ENCODE measurements at regions not wholly inside any gene's neighbourhood (a gene's known extent, or its start where the extent isn't known, plus 50 kb on each side); places are given as distances from the start of the nearest gene placed in this dataset.

DNA sequence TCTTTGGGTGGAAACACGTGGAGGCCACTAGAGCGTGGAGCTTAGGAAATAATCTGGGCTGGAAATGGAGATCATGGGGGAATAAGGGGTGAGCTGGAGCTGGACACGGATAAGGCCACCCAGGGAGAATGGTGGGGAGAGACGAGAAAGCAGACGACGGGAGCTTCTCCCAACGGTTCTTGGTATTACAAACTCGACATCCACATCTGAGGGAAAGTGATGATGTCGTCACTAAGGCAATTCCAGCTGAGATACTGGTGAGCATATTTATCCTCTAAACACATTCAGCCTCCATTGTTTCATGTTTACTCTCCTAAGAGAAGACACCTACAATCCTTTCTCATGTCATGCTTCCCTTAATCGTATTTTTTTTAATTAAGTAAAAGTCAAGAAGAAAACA lies 50.2 kb upstream of the SNX9 start:
- CTCF ChIA-PET: no interaction called here
- H3K9me2 ChIP-seq (ENCODE audit: insufficient read depth): no peaks in the 10 kb centered on the region
- intact Hi-C loops (cut with micrococcal nuclease; ENCODE audit: unreplicated experiment): no loop called here
- no TSS peak for BruUV-seq (replicated peaks)
- peaks cover 8% of the 10 kb centered on the region; the same call in 1 of the 2 replicates for H3F3A ChIP-seq (ENCODE audit: insufficient read depth, low read depth)
- DNase-seq: no peak
- peaks cover 21% of the 10 kb centered on the region for H3K4me1 ChIP-seq (replicated peaks; ENCODE audit: insufficient read depth)
- H3K9me3 ChIP-seq (ENCODE audit: insufficient read depth, low read depth): no peaks in the 10 kb centered on the region
- H3K79me2 ChIP-seq (ENCODE audit: low read depth): no peaks in the 10 kb centered on the region
- no peaks in the 10 kb centered on the region for H3K27me3 ChIP-seq (ENCODE audit: insufficient read depth, low read depth)
- no peaks in the 10 kb centered on the region for H3K36me3 ChIP-seq (ENCODE audit: low read depth)
- H3K27ac ChIP-seq: no peak overlapping the region
- H3K4me3 ChIP-seq: no peak overlapping the region
- POLR2A ChIA-PET (ENCODE audit: unreplicated experiment): no interaction called here
- no peak overlapping the region for H2AFZ ChIP-seq
- TF ChIP-seq EZH2 (IDR thresholded peaks at IDR 0.05; ENCODE audit: low read depth): no peak
- TF ChIP-seq, protein P1, sequence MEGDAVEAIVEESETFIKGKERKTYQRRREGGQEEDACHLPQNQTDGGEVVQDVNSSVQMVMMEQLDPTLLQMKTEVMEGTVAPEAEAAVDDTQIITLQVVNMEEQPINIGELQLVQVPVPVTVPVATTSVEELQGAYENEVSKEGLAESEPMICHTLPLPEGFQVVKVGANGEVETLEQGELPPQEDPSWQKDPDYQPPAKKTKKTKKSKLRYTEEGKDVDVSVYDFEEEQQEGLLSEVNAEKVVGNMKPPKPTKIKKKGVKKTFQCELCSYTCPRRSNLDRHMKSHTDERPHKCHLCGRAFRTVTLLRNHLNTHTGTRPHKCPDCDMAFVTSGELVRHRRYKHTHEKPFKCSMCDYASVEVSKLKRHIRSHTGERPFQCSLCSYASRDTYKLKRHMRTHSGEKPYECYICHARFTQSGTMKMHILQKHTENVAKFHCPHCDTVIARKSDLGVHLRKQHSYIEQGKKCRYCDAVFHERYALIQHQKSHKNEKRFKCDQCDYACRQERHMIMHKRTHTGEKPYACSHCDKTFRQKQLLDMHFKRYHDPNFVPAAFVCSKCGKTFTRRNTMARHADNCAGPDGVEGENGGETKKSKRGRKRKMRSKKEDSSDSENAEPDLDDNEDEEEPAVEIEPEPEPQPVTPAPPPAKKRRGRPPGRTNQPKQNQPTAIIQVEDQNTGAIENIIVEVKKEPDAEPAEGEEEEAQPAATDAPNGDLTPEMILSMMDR (conservative IDR thresholded peaks at IDR 0.05): no peak
- no peaks in the 10 kb centered on the region for H4K20me1 ChIP-seq (ENCODE audit: insufficient read depth)
- no peak overlapping the region for H3K4me2 ChIP-seq
